ENCODE measurements at regions not wholly inside any gene's neighbourhood (a gene's known extent, or its start where the extent isn't known, plus 50 kb on each side); places are given as distances from the start of the nearest gene placed in this dataset.

GRCh38 chr12:73307260-73307659 is 1035.1 kb downstream of the TRHDE start:
- no peak for TF ChIP-seq CTCF (IDR thresholded peaks at IDR 0.05; ENCODE audit: low read depth, low read length, missing control alignments)
- DNase-seq (ENCODE audit: extremely low read depth, low read depth) = no peak
- H3K4me3 ChIP-seq (replicated peaks; ENCODE audit: low read depth, low read length) = no peak overlapping the region

GRCh38 chr12:73308079-73308478 is 1035.9 kb downstream of the TRHDE start:
- no peak for TF ChIP-seq CTCF (IDR thresholded peaks at IDR 0.05; ENCODE audit: low read depth, low read length, missing control alignments)
- H3K4me3 ChIP-seq (replicated peaks; ENCODE audit: low read depth, low read length) = no peak overlapping the region
- DNase-seq (ENCODE audit: extremely low read depth, low read depth) = no peak

GRCh38 chr12:73308747-73309146 is 1036.6 kb downstream of the TRHDE start:
- H3K4me3 ChIP-seq (replicated peaks; ENCODE audit: low read depth, low read length) = no peak overlapping the region
- DNase-seq (ENCODE audit: extremely low read depth, low read depth) = no peak
- no peak for TF ChIP-seq CTCF (IDR thresholded peaks at IDR 0.05; ENCODE audit: low read depth, low read length, missing control alignments)

GRCh38 chr12:73321319-73321718 is 1049.1 kb downstream of the TRHDE start:
- no peak overlapping the region for H3K4me3 ChIP-seq (replicated peaks; ENCODE audit: low read depth, low read length)
- DNase-seq (ENCODE audit: extremely low read depth, low read depth) = no peak
- no peak for TF ChIP-seq CTCF (IDR thresholded peaks at IDR 0.05; ENCODE audit: low read depth, low read length, missing control alignments)

GRCh38 chr12:73321776-73322175 is 1049.6 kb downstream of the TRHDE start:
- no peak for TF ChIP-seq CTCF (IDR thresholded peaks at IDR 0.05; ENCODE audit: low read depth, low read length, missing control alignments)
- no peak overlapping the region for H3K4me3 ChIP-seq (replicated peaks; ENCODE audit: low read depth, low read length)
- no peak for DNase-seq (ENCODE audit: extremely low read depth, low read depth)

- no peak for TF ChIP-seq CTCF (IDR thresholded peaks at IDR 0.05; ENCODE audit: low read depth, low read length, missing control alignments)
- no peak overlapping the region for H3K4me3 ChIP-seq (replicated peaks; ENCODE audit: low read depth, low read length)
- DNase-seq (ENCODE audit: extremely low read depth, low read depth) = no peak
Measured at GRCh38 chr12:73330584-73331351, 1058.6 kb downstream of the TRHDE start.

Measured in HFF-Myc (cell line).